Natural killer cell (primary cell): ENCODE measurements at regions not wholly inside any gene's neighbourhood (a gene's known extent, or its start where the extent isn't known, plus 50 kb on each side); places are given as distances from the start of the nearest gene placed in this dataset.

Experiments
- ATAC-seq, 3 donors: fragments of 150-1000 bp in 2 of 3; fragments of 200-7000 bp in 1 of 3; cut with Tn5 transposase; 1 replicate in 1 of 3; 2 replicates in 2 of 3; pipeline ENCODE4 v1.10.0; 2021; ENCODE audit warnings: mild to moderate bottlenecking in 2 of 3, moderate library complexity in 2 of 3
- DNase-seq, 2 donors: peaks; one replicate each; pipeline versions ENCODE4 v3.0.0 to v3.0.0-alpha.2; 2013 to 2021; ENCODE audit warnings: mixed read lengths in 1 of 2
- H3K27ac ChIP-seq: one replicate; pipeline ENCODE4 v1.5.1; 2013; ENCODE audit warnings: mild to moderate bottlenecking, low read length
- H3K27me3 ChIP-seq: one replicate; pipeline ENCODE4 v1.6.1; 2013; ENCODE audit warnings: low read length; ENCODE audit not compliant: control insufficient read depth, insufficient read depth
- H3K36me3 ChIP-seq: one replicate; pipeline ENCODE4 v1.6.1; 2013; ENCODE audit warnings: low read length; ENCODE audit not compliant: control insufficient read depth, insufficient read depth
- H3K4me1 ChIP-seq: one replicate; pipeline ENCODE4 v1.6.1; 2013; ENCODE audit warnings: low read length; ENCODE audit not compliant: control insufficient read depth, insufficient read depth
- H3K4me3 ChIP-seq: one replicate; pipeline ENCODE4 v1.5.1; 2013; ENCODE audit warnings: low read length
- H3K9me3 ChIP-seq: one replicate; pipeline ENCODE4 v1.6.1; 2013; ENCODE audit warnings: low read length; ENCODE audit not compliant: control insufficient read depth, insufficient read depth
- H3K27ac Mint-ChIP-seq, 2 donors: one replicate each; pipeline ENCODE4 v1.8.0; 2022; ENCODE audit warnings: mild to moderate bottlenecking in 2 of 2, mixed read lengths in 2 of 2, moderate library complexity in 1 of 2
- H3K27me3 Mint-ChIP-seq, 2 donors: one replicate each; pipeline ENCODE4 v1.8.0; 2022; ENCODE audit warnings: low read depth in 2 of 2, mixed read lengths in 2 of 2
- H3K36me3 Mint-ChIP-seq: one replicate; pipeline ENCODE4 v1.8.0; 2022; ENCODE audit warnings: mixed read lengths
- H3K4me1 Mint-ChIP-seq, 2 donors: one replicate each; pipeline ENCODE4 v1.8.0; 2022; ENCODE audit warnings: mixed read lengths in 2 of 2
- H3K4me3 Mint-ChIP-seq: one replicate; pipeline ENCODE4 v1.8.0; 2022; ENCODE audit warnings: mild to moderate bottlenecking, moderate library complexity, mixed read lengths
- H3K9me3 Mint-ChIP-seq, 2 donors: one replicate each; pipeline ENCODE4 v1.8.0; 2022; ENCODE audit warnings: mixed read lengths in 2 of 2
- CTCF ChIP-seq: fragments of 200-600 bp; IDR thresholded peaks from one replicate; pipeline ENCODE4 v1.8.0; 2022; ENCODE audit warnings: antibody characterized with exemption
- WGBS: methylation state at CpG from one replicate; pipeline ENCODE4 v1.1.7; 2013; ENCODE audit warnings: missing lambda C conversion rate; ENCODE audit not compliant: insufficient coverage; 5-methylcytosine and 5-hydroxymethylcytosine counted together
- intact Hi-C: fragments of 100-400 bp; cut with micrococcal nuclease; formaldehyde crosslinking; loops from one replicate; pipeline ENCODE4 v1.14.2; 2022

- Mint-ChIP-seq H3K4me1 (no peaks in the 10 kb centered on the region), H3K36me3 (no peaks in the 10 kb centered on the region), H3K27ac (no peak overlapping the region), H3K27me3 (no peaks in the 10 kb centered on the region), H3K9me3 (peaks cover 2 to 6% of the 10 kb centered on the region in 2 donors), H3K4me3 (no peak overlapping the region)
- no peak for DNase-seq
- Histone ChIP-seq H3K27me3 (no peaks in the 10 kb centered on the region), H3K4me3 (no peak overlapping the region), H3K4me1 (no peaks in the 10 kb centered on the region), H3K27ac (no peak overlapping the region), H3K36me3 (no peaks in the 10 kb centered on the region), H3K9me3 (peaks cover 3% of the 10 kb centered on the region)
- TF ChIP-seq CTCF = no peak
- WGBS = 100% methylated on average over 3 of the region's 3 CpGs
- intact Hi-C loops = no loop called here
- ATAC-seq = no peak
These were observed 1020.6 kb downstream of the BCL11A start for GRCh38 chr2:59532808-59533207.

- H3K9me3 ChIP-seq = peaks cover 3% of the 10 kb centered on the region
- H3K9me3 Mint-ChIP-seq = peaks cover 13 to 17% of the 10 kb centered on the region in 2 donors
- no peaks in the 10 kb centered on the region for H3K27me3 Mint-ChIP-seq
- intact Hi-C loops = no loop called here
- no peak overlapping the region for H3K27ac ChIP-seq
- TF ChIP-seq CTCF = no peak
- ATAC-seq (no peak), DNase-seq (no peak)
- no peaks in the 10 kb centered on the region for H3K36me3 Mint-ChIP-seq
- H3K4me3 Mint-ChIP-seq = no peak overlapping the region
- H3K36me3 ChIP-seq = no peaks in the 10 kb centered on the region
- no peaks in the 10 kb centered on the region for H3K27me3 ChIP-seq
- no peaks in the 10 kb centered on the region for H3K4me1 Mint-ChIP-seq
- WGBS = 91% methylated on average over 1 of the region's 1 CpG
- no peaks in the 10 kb centered on the region for H3K4me1 ChIP-seq
- no peak overlapping the region for H3K27ac Mint-ChIP-seq
- no peak overlapping the region for H3K4me3 ChIP-seq
These were observed 1023.2 kb downstream of the BCL11A start for GRCh38 chr2:59530258-59530657.

- Mint-ChIP-seq H3K27me3 (no peaks in the 10 kb centered on the region), H3K4me1 (no peaks in the 10 kb centered on the region), H3K36me3 (no peaks in the 10 kb centered on the region), H3K4me3 (no peak overlapping the region), H3K9me3 (peaks cover 13 to 16% of the 10 kb centered on the region in 2 donors), H3K27ac (no peak overlapping the region)
- WGBS = 88% methylated on average over 7 of the region's 7 CpGs
- ATAC-seq = no peak
- intact Hi-C loops = no loop called here
- Histone ChIP-seq H3K36me3 (no peaks in the 10 kb centered on the region), H3K27me3 (no peaks in the 10 kb centered on the region), H3K4me1 (no peaks in the 10 kb centered on the region), H3K9me3 (peaks cover 3% of the 10 kb centered on the region), H3K4me3 (no peak overlapping the region), H3K27ac (no peak overlapping the region)
- no peak for DNase-seq
- TF ChIP-seq CTCF = no peak
These were observed 1023.7 kb downstream of the BCL11A start for GRCh38 chr2:59529726-59530125.

GRCh38 chr2:59528525-59528924 lies 1024.9 kb downstream of the BCL11A start:
- Mint-ChIP-seq H3K4me1 (no peaks in the 10 kb centered on the region), H3K4me3 (no peak overlapping the region), H3K36me3 (no peaks in the 10 kb centered on the region), H3K27me3 (no peaks in the 10 kb centered on the region), H3K9me3 (peaks cover 13 to 15% of the 10 kb centered on the region in 2 donors), H3K27ac (no peak overlapping the region)
- no peak for ATAC-seq
- intact Hi-C loops = no loop called here
- no peak for TF ChIP-seq CTCF
- peaks cover 3% of the 10 kb centered on the region for H3K9me3 ChIP-seq
- no peaks in the 10 kb centered on the region for H3K27me3 ChIP-seq
- no peak overlapping the region for H3K4me3 ChIP-seq
- 25% methylated on average over 4 of the region's 4 CpGs for WGBS
- no peaks in the 10 kb centered on the region for H3K4me1 ChIP-seq
- no peaks in the 10 kb centered on the region for H3K36me3 ChIP-seq
- H3K27ac ChIP-seq = no peak overlapping the region
- DNase-seq = no peak
